Caco-2 (cell line): ENCODE measurements at regions not wholly inside any gene's neighbourhood (a gene's known extent, or its start where the extent isn't known, plus 50 kb on each side); places are given as distances from the start of the nearest gene placed in this dataset.
A peak's percentile ranks its signal among the peaks of the same experiment; 100 is the strongest.

Source experiments
- BruUV-seq: library from RNA; stranded (reverse); fragments of 400-500 nt; replicated peaks from 2 replicates; lab custom pipeline; 2021; lab: Mats Ljungman, UMichigan
- CTCF ChIA-PET: fragments of 300-600 bp; sonication (Branson Sonifier 250); formaldehyde crosslinking; loops from one replicate; lab custom pipeline; 2022; ENCODE audit warnings: antibody characterized with exemption; lab: Charles Lee
- POLR2A ChIA-PET: fragments of 300-600 bp; sonication (Branson Sonifier 250); formaldehyde crosslinking; loops from one replicate; lab custom pipeline; 2022; ENCODE audit warnings: antibody characterized with exemption; lab: Charles Lee
- DNase-seq, 2 experiments: peaks; one replicate each; pipeline versions ENCODE4 v3.0.0 to v3.0.0-alpha.2; 2020 to 2022
- H3K27me3 ChIP-seq: replicated peaks from 2 replicates; pipeline ENCODE4 v1.6.0; 2011; ENCODE audit warnings: low read length; ENCODE audit not compliant: control insufficient read depth, insufficient read depth
- H3K36me3 ChIP-seq: 2 replicates; pipeline ENCODE4 v1.5.1; 2011; ENCODE audit warnings: low read length; ENCODE audit not compliant: control insufficient read depth, insufficient read depth
- H3K4me1 ChIP-seq: fragments of 250-450 bp; sonication (Bioruptor Pico); 2 replicates; pipeline ENCODE4 v1.5.1; 2020; ENCODE audit warnings: mild to moderate bottlenecking
- H3K4me3 ChIP-seq: 2 replicates; pipeline ENCODE4 v1.5.1; 2011; ENCODE audit warnings: low read depth, mild to moderate bottlenecking, control low read depth, low read length
- H3K9me3 ChIP-seq: fragments of 250-450 bp; sonication (Bioruptor Pico); 2 replicates; pipeline ENCODE4 v1.5.1; 2020; ENCODE audit warnings: mild to moderate bottlenecking, moderate library complexity
- H3K27ac Mint-ChIP-seq: one replicate; pipeline ENCODE4 v1.8.0; 2022; ENCODE audit warnings: mixed read lengths; ENCODE audit not compliant: unreplicated experiment
- H3K27me3 Mint-ChIP-seq: one replicate; pipeline ENCODE4 v1.8.0; 2022; ENCODE audit warnings: mixed read lengths; ENCODE audit not compliant: insufficient read depth, unreplicated experiment
- H3K36me3 Mint-ChIP-seq: one replicate; pipeline ENCODE4 v1.8.0; 2022; ENCODE audit warnings: mild to moderate bottlenecking, mixed read lengths; ENCODE audit not compliant: insufficient read depth, unreplicated experiment
- H3K4me1 Mint-ChIP-seq: one replicate; pipeline ENCODE4 v1.8.0; 2022; ENCODE audit warnings: low read depth, mixed read lengths; ENCODE audit not compliant: unreplicated experiment
- H3K4me3 Mint-ChIP-seq: one replicate; pipeline ENCODE4 v1.8.0; 2022; ENCODE audit warnings: mild to moderate bottlenecking, moderate library complexity, mixed read lengths; ENCODE audit not compliant: unreplicated experiment
- H3K9me3 Mint-ChIP-seq: one replicate; pipeline ENCODE4 v1.8.0; 2022; ENCODE audit warnings: mixed read lengths; ENCODE audit not compliant: unreplicated experiment
- intact Hi-C: fragments of 100-400 bp; cut with micrococcal nuclease; formaldehyde crosslinking; loops from one replicate; pipeline ENCODE4 v1.10.0; 2022; ENCODE audit not compliant: unreplicated experiment
- TF ChIP-seq, protein P1 (sequence below), 2 experiments: fragments of 200-600 bp in 1 of 2; IDR thresholded peaks; 1 replicate in 1 of 2; 2 replicates in 1 of 2; pipeline versions ENCODE4 v1.5.1 to v1.8.0; 2011 to 2022; ENCODE audit warnings: antibody characterized with exemption in 1 of 2, control low read depth in 1 of 2, inconsistent platforms in 1 of 2, low read depth in 1 of 2, low read length in 1 of 2, mild to moderate bottlenecking in 1 of 2, moderate library complexity in 1 of 2; ENCODE audit not compliant: insufficient read depth in 1 of 2, severe bottlenecking in 1 of 2, unreplicated experiment in 1 of 2

DNA sequence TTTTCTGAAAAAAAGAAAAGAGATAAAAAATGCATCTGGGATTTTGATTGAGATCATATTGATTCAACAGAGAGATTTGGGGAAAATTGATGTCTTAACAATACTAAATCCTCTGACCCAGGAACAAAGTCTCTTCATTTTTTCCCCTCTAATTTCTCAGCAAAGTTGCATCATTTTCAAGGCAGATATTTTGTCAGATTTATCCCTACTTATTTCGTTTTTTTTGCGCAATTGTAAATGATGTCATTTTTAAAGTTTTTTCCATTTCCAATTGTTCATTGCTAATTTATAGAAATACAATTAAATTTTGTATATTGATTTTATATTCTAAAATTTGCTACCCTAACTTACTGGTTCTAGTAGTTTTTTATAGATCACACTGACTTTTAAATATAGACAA is 97.7 kb upstream of the TMEM170B start:
- CTCF ChIA-PET = no interaction called here
- 0 out of 2 replicates have a peak, but pooled peaks cover 7% of the 10 kb centered on the region for H3K9me3 ChIP-seq
- no peaks in the 10 kb centered on the region for H3K27me3 Mint-ChIP-seq
- H3K4me3 ChIP-seq = no peak overlapping the region
- peaks cover 7% of the 10 kb centered on the region for H3K36me3 Mint-ChIP-seq
- H3K36me3 ChIP-seq = no peaks in the 10 kb centered on the region
- H3K4me1 Mint-ChIP-seq = peaks cover 27% of the 10 kb centered on the region
- POLR2A ChIA-PET = no interaction called here
- no peak for DNase-seq
- H3K4me1 ChIP-seq = peaks cover 23% of the 10 kb centered on the region
- TF ChIP-seq, protein P1, sequence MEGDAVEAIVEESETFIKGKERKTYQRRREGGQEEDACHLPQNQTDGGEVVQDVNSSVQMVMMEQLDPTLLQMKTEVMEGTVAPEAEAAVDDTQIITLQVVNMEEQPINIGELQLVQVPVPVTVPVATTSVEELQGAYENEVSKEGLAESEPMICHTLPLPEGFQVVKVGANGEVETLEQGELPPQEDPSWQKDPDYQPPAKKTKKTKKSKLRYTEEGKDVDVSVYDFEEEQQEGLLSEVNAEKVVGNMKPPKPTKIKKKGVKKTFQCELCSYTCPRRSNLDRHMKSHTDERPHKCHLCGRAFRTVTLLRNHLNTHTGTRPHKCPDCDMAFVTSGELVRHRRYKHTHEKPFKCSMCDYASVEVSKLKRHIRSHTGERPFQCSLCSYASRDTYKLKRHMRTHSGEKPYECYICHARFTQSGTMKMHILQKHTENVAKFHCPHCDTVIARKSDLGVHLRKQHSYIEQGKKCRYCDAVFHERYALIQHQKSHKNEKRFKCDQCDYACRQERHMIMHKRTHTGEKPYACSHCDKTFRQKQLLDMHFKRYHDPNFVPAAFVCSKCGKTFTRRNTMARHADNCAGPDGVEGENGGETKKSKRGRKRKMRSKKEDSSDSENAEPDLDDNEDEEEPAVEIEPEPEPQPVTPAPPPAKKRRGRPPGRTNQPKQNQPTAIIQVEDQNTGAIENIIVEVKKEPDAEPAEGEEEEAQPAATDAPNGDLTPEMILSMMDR (IDR thresholded peaks at IDR 0.05; ENCODE audit: insufficient read depth in 1 of 2, low read depth in 1 of 2, low read length in 1 of 2, severe bottlenecking in 1 of 2, unreplicated experiment in 1 of 2) = no peak
- no TSS peak for BruUV-seq
- H3K9me3 Mint-ChIP-seq = peaks cover 19% of the 10 kb centered on the region
- no peaks in the 10 kb centered on the region for H3K27me3 ChIP-seq
- intact Hi-C loops = loop anchor here (10.0 kb wide), 1 partner anchor 295 kb away; no protein-coding TSS in a partner anchor
- H3K27ac Mint-ChIP-seq = no peak overlapping the region
- H3K4me3 Mint-ChIP-seq = no peak overlapping the region

DNA sequence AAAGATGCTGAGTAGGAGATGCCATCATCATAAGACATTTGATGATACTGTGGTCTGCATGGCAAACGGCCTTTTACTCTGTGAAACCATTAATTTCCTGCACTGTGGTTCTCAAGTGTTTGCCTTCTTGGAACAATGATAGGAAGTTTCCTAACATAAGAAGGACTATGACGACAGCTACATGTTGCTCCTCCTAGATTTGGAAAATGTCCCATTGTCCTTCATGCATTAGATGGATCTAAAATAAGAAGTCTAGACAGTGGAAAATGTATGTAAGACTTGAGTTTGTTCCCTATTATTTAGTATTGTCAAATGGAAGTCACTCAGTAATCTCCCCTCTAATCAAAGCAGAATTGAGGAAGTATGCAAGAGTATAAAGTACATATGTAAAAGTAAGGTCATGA is 98.5 kb upstream of the TMEM170B start:
- H3K27me3 ChIP-seq = no peaks in the 10 kb centered on the region
- ChIA-PET CTCF (no interaction called here), POLR2A (no interaction called here)
- Mint-ChIP-seq H3K27ac (no peak overlapping the region), H3K4me1 (peaks cover 36% of the 10 kb centered on the region), H3K36me3 (peaks cover 7% of the 10 kb centered on the region), H3K9me3 (peaks cover 11% of the 10 kb centered on the region), H3K27me3 (no peaks in the 10 kb centered on the region), H3K4me3 (no peak overlapping the region)
- H3K4me1 ChIP-seq = peaks cover 28% of the 10 kb centered on the region
- no peak for DNase-seq
- H3K4me3 ChIP-seq = no peak overlapping the region
- BruUV-seq = no TSS peak
- intact Hi-C loops = loop anchor here (10.0 kb wide), 1 partner anchor 294 kb away; no protein-coding TSS in a partner anchor
- no peaks in the 10 kb centered on the region for H3K9me3 ChIP-seq
- TF ChIP-seq, protein P1 (IDR thresholded peaks at IDR 0.05; ENCODE audit: insufficient read depth in 1 of 2, low read depth in 1 of 2, low read length in 1 of 2, severe bottlenecking in 1 of 2, unreplicated experiment in 1 of 2) = no peak
- no peaks in the 10 kb centered on the region for H3K36me3 ChIP-seq

DNA sequence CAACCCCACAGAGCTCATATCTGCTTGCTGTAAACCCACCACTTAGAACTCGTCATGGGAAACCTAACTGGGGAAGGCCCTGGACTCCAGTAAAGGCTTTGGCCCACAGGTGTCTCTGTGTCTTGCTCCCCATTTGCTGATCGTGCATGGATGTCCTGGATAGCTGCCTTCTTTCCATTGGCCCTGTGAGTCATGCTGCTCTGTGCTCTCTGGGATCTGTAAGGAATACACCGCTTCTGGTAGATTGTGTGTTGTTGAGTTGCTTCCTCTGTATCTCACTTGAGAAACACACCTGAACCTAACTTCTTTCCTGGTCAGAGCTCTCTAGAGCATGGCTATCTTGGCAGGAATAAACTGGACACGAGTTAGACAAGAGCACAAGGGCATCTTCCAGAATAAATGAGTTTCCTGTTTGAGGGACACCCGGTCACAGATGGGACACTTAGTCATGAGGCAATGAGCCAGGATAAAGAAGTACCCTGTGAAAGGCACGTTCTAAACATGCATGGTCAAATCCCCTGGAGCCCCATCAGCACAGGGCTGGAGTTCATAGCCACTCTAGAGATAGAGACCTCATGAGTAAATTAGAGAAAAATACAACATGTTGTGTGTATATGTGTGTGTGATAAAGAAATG is 99.6 kb upstream of the TMEM170B start:
- no TSS peak for BruUV-seq
- H3K36me3 ChIP-seq = no peaks in the 10 kb centered on the region
- peaks cover 46% of the 10 kb centered on the region for H3K4me1 Mint-ChIP-seq
- peak overlapping the region; percentile 58 for H3K27ac Mint-ChIP-seq
- H3K4me1 ChIP-seq = peaks cover 36% of the 10 kb centered on the region
- H3K27me3 ChIP-seq = no peaks in the 10 kb centered on the region
- no peaks in the 10 kb centered on the region for H3K27me3 Mint-ChIP-seq
- H3K4me3 Mint-ChIP-seq = no peak overlapping the region
- no peaks in the 10 kb centered on the region for H3K9me3 ChIP-seq
- peaks cover 7% of the 10 kb centered on the region for H3K36me3 Mint-ChIP-seq
- ChIA-PET POLR2A (no interaction called here), CTCF (no interaction called here)
- intact Hi-C loops = loop anchor here (10.0 kb wide), 1 partner anchor 293 kb away; no protein-coding TSS in a partner anchor
- H3K4me3 ChIP-seq = no peak overlapping the region
- H3K9me3 Mint-ChIP-seq = peaks cover 11% of the 10 kb centered on the region
- TF ChIP-seq, protein P1 (IDR thresholded peaks at IDR 0.05; ENCODE audit: insufficient read depth in 1 of 2, low read depth in 1 of 2, low read length in 1 of 2, severe bottlenecking in 1 of 2, unreplicated experiment in 1 of 2) = no peak
- DNase-seq = no peak
